Ishikawa (cell line): ENCODE measurements at regions not wholly inside any gene's neighbourhood (a gene's known extent, or its start where the extent isn't known, plus 50 kb on each side); places are given as distances from the start of the nearest gene placed in this dataset.

Source experiments
- CEBPB ChIP-seq: IDR thresholded peaks from 2 replicates; pipeline ENCODE4 v1.6.1; 2012
- CREB1 ChIP-seq: IDR thresholded peaks from 2 replicates; pipeline ENCODE4 v1.6.1; 2012; ENCODE audit warnings: low read depth
- EGR1 ChIP-seq: IDR thresholded peaks from 2 replicates; pipeline ENCODE4 v1.6.1; 2012
- EP300 ChIP-seq: IDR thresholded peaks from 2 replicates; pipeline ENCODE4 v1.6.1; 2012; ENCODE audit warnings: borderline replicate concordance
- FOXM1 ChIP-seq: IDR thresholded peaks from 2 replicates; pipeline ENCODE4 v1.6.1; 2012; ENCODE audit warnings: low read depth, borderline replicate concordance
- MAX ChIP-seq: IDR thresholded peaks from 2 replicates; pipeline ENCODE4 v1.6.1; 2012
- NFIC ChIP-seq: IDR thresholded peaks from 2 replicates; pipeline ENCODE4 v1.6.1; 2012
- RAD21 ChIP-seq: IDR thresholded peaks from 2 replicates; pipeline ENCODE4 v1.6.1; 2012; ENCODE audit warnings: low read depth
- REST ChIP-seq: IDR thresholded peaks from 2 replicates; pipeline ENCODE4 v1.6.1; 2012; ENCODE audit warnings: low read depth, mild to moderate bottlenecking
- TAF1 ChIP-seq: IDR thresholded peaks from 2 replicates; pipeline ENCODE4 v1.6.1; 2012; ENCODE audit warnings: low read depth, mild to moderate bottlenecking
- TCF12 ChIP-seq: IDR thresholded peaks from 2 replicates; pipeline ENCODE4 v1.6.1; 2012; ENCODE audit warnings: low read depth
- TEAD4 ChIP-seq: IDR thresholded peaks from 2 replicates; pipeline ENCODE4 v1.6.1; 2012
- USF1 ChIP-seq: IDR thresholded peaks from 2 replicates; pipeline ENCODE4 v1.6.1; 2012
- YY1 ChIP-seq: IDR thresholded peaks from 2 replicates; pipeline ENCODE4 v1.6.1; 2012; ENCODE audit warnings: low read depth
- ZBTB7A ChIP-seq: IDR thresholded peaks from 2 replicates; pipeline ENCODE4 v1.6.1; 2012; ENCODE audit warnings: low read depth

GRCh38 chr5:53318303-53318702, 162.1 kb upstream of the FST start:
- no peak for TF ChIP-seq USF1
- TF ChIP-seq TCF12 = no peak
- TF ChIP-seq NFIC = no peak

- no peak for TF ChIP-seq CEBPB
- TF ChIP-seq EP300 = no peak
- no peak for TF ChIP-seq EGR1
- TF ChIP-seq TAF1 = no peak
- no peak for TF ChIP-seq USF1
- TF ChIP-seq YY1 = no peak
- TF ChIP-seq NFIC = no peak
- no peak for TF ChIP-seq CREB1
- TF ChIP-seq RAD21 = no peak
- no peak for TF ChIP-seq FOXM1
- TF ChIP-seq REST = no peak
- no peak for TF ChIP-seq ZBTB7A
- TF ChIP-seq TCF12 = no peak
- TF ChIP-seq TEAD4 = no peak
- TF ChIP-seq MAX = no peak
These were observed 161.1 kb upstream of the FST start for GRCh38 chr5:53319315-53319714.

GRCh38 chr5:53321073-53321472, 159.4 kb upstream of the FST start:
- no peak for TF ChIP-seq USF1
- no peak for TF ChIP-seq YY1
- no peak for TF ChIP-seq TCF12
- no peak for TF ChIP-seq CEBPB
- TF ChIP-seq TEAD4 = no peak
- TF ChIP-seq FOXM1 = no peak
- TF ChIP-seq ZBTB7A = no peak
- TF ChIP-seq EGR1 = no peak
- no peak for TF ChIP-seq EP300
- no peak for TF ChIP-seq RAD21
- no peak for TF ChIP-seq MAX
- no peak for TF ChIP-seq CREB1
- no peak for TF ChIP-seq REST

- no peak for TF ChIP-seq ZBTB7A
- no peak for TF ChIP-seq TAF1
- no peak for TF ChIP-seq CREB1
- TF ChIP-seq USF1 = no peak
- TF ChIP-seq REST = no peak
- no peak for TF ChIP-seq MAX
- TF ChIP-seq FOXM1 = no peak
- no peak for TF ChIP-seq RAD21
- TF ChIP-seq NFIC = no peak
- TF ChIP-seq EGR1 = no peak
- no peak for TF ChIP-seq CEBPB
- no peak for TF ChIP-seq TCF12
- TF ChIP-seq YY1 = no peak
- no peak for TF ChIP-seq EP300
- no peak for TF ChIP-seq TEAD4
These were observed 158.7 kb upstream of the FST start for GRCh38 chr5:53321721-53322120.
